K562 (cell line): ENCODE measurements at regions not wholly inside any gene's neighbourhood (a gene's known extent, or its start where the extent isn't known, plus 50 kb on each side); places are given as distances from the start of the nearest gene placed in this dataset.

Experiments
- CBFA2T2 ChIP-seq: fragments of 450-650 bp; conservative IDR thresholded peaks from 2 replicates; pipeline ENCODE4 v1.6.1; 2017; ENCODE audit warnings: mild to moderate bottlenecking
- CBFA2T3 ChIP-seq: fragments of 450-650 bp; IDR thresholded peaks from 2 replicates; pipeline ENCODE4 v1.6.1; 2017
- E2F3 ChIP-seq: fragments of 250-450 bp; sonication (Bioruptor Pico); IDR thresholded peaks from 2 replicates; pipeline ENCODE4 v1.4.0; 2020; ENCODE audit warnings: mild to moderate bottlenecking
- E2F6 ChIP-seq, 2 experiments: IDR thresholded peaks; 2 replicates each; pipeline ENCODE4 v1.6.1; 2011; ENCODE audit warnings: borderline replicate concordance in 1 of 2, control low read depth in 1 of 2, low read depth in 1 of 2, low read length in 1 of 2, mild to moderate bottlenecking in 1 of 2, mixed read lengths in 1 of 2, moderate library complexity in 1 of 2; ENCODE audit not compliant: insufficient read depth in 1 of 2, insufficient read length in 1 of 2, poor library complexity in 1 of 2, severe bottlenecking in 1 of 2; ENCODE audit errors: extremely low read depth in 1 of 2
- HEY1 ChIP-seq: fragments of 250-450 bp; sonication (Bioruptor Pico); IDR thresholded peaks from 2 replicates; pipeline ENCODE4 v1.5.0; 2020; ENCODE audit warnings: mild to moderate bottlenecking, moderate library complexity, borderline replicate concordance
- HOMEZ ChIP-seq: fragments of 250-450 bp; sonication (Bioruptor Pico); IDR thresholded peaks from 2 replicates; pipeline ENCODE4 v1.4.0; 2020; ENCODE audit warnings: mild to moderate bottlenecking, moderate library complexity
- POLR2H ChIP-seq: IDR thresholded peaks from 2 replicates; pipeline ENCODE4 v1.6.1; 2016; ENCODE audit warnings: missing genetic modification characterization, low read depth, mild to moderate bottlenecking, control low read depth, missing compliant biosample characterization, moderate library complexity
- RFX7 ChIP-seq: fragments of 250-450 bp; sonication (Bioruptor Pico); IDR thresholded peaks from 2 replicates; pipeline ENCODE4 v1.5.1; 2021; ENCODE audit warnings: mild to moderate bottlenecking
- ZFP1 ChIP-seq: fragments of 450-650 bp; formaldehyde crosslinking; IDR thresholded peaks from 2 replicates; pipeline ENCODE4 v1.4.0; 2020; ENCODE audit warnings: mild to moderate bottlenecking, mixed read lengths
- ZKSCAN8 ChIP-seq: fragments of 200-800 bp; sonication (Bioruptor generic); IDR thresholded peaks from 2 replicates; pipeline ENCODE4 v1.6.1; 2016; ENCODE audit warnings: missing genetic modification characterization, missing compliant biosample characterization
- ZNF707 ChIP-seq: fragments of 250-450 bp; sonication (Bioruptor Pico); conservative IDR thresholded peaks from 2 replicates; pipeline ENCODE4 v1.8.0; 2022; ENCODE audit warnings: inconsistent platforms, mild to moderate bottlenecking, moderate library complexity
- ZNF740 ChIP-seq, 3 experiments: fragments of 200-800 bp in 1 of 3; sonication (Bioruptor generic) in 1 of 3; sonication (generic) in 1 of 3; formaldehyde crosslinking in 1 of 3; IDR thresholded peaks; 2 replicates each; pipeline versions ENCODE4 v1.6.1 to v1.8.0; 2016 to 2022; ENCODE audit warnings: mild to moderate bottlenecking in 2 of 3, missing compliant biosample characterization in 2 of 3, missing genetic modification characterization in 2 of 3, missing genetic modification reagents in 1 of 3

- TF ChIP-seq ZNF740 (CRISPR knock-in tag; IDR thresholded peaks at IDR 0.05) (no peak), ZNF740 (tag; IDR thresholded peaks at IDR 0.05) (no peak), RFX7 (CRISPR knock-in tag) (no peak), CBFA2T2 (0 out of 2 replicates have a peak, but pooled peaks have one; percentile 25), ZFP1 (CRISPR knock-in tag) (no peak), CBFA2T3 (peak; percentile 44), POLR2H (tag) (no peak), E2F3 (CRISPR knock-in tag) (no peak), ZKSCAN8 (CRISPR knock-in tag) (no peak), ZNF707 (CRISPR knock-in tag) (no peak), E2F6 (IDR thresholded peaks at IDR 0.05; ENCODE audit: borderline replicate concordance in 1 of 2, extremely low read depth in 1 of 2, insufficient read depth in 1 of 2, insufficient read length in 1 of 2, low read depth in 1 of 2, low read length in 1 of 2, poor library complexity in 1 of 2, severe bottlenecking in 1 of 2) (no peak), HEY1 (CRISPR knock-in tag) (no peak), HOMEZ (CRISPR knock-in tag) (no peak)
Measured at GRCh38 chr1:94609619-94610018, 68.1 kb upstream of the F3 start (continued).
